ENCODE measurements at regions not wholly inside any gene's neighbourhood (a gene's known extent, or its start where the extent isn't known, plus 50 kb on each side); places are given as distances from the start of the nearest gene placed in this dataset.

GRCh38 chr13:107842562-107843180 is 372.7 kb downstream of the LIG4 start:
- no peaks in the 10 kb centered on the region for H4K20me1 ChIP-seq (ENCODE audit: insufficient read depth)
- H3F3A ChIP-seq (ENCODE audit: insufficient read depth, low read length, poor library complexity, severe bottlenecking) = no peaks in the 10 kb centered on the region
- H3K36me3 ChIP-seq (ENCODE audit: insufficient read depth, low read length) = no peaks in the 10 kb centered on the region
- H3K9ac ChIP-seq (ENCODE audit: low read length) = no peak overlapping the region
- no peaks in the 10 kb centered on the region for H3K9me3 ChIP-seq (ENCODE audit: low read length)
- no peaks in the 10 kb centered on the region for H3K9me2 ChIP-seq (ENCODE audit: insufficient read depth, low read length)
- H3K79me2 ChIP-seq (replicated peaks; ENCODE audit: insufficient read depth, low read length) = peaks cover 5% of the 10 kb centered on the region
- no peak overlapping the region for H3K27ac ChIP-seq (ENCODE audit: low read length)
- H3K4me3 ChIP-seq (ENCODE audit: low read length) = no peak overlapping the region
- TF ChIP-seq CTCF (IDR thresholded peaks at IDR 0.05; ENCODE audit: poor library complexity, severe bottlenecking) (no peak), RAD21 (conservative IDR thresholded peaks at IDR 0.05) (no peak), REST (IDR thresholded peaks at IDR 0.05; ENCODE audit: borderline replicate concordance) (no peak), EP300 (conservative IDR thresholded peaks at IDR 0.05; ENCODE audit: poor library complexity, severe bottlenecking) (no peak), POLR2AphosphoS5 (IDR thresholded peaks at IDR 0.05) (no peak), MXI1 (conservative IDR thresholded peaks at IDR 0.05; ENCODE audit: poor library complexity, severe bottlenecking) (no peak), TAF1 (IDR thresholded peaks at IDR 0.05; ENCODE audit: low read depth) (no peak), EZH2 (IDR thresholded peaks at IDR 0.05; ENCODE audit: borderline replicate concordance, insufficient read depth, low read length, poor library complexity, severe bottlenecking) (no peak), SMC3 (conservative IDR thresholded peaks at IDR 0.05; ENCODE audit: poor library complexity) (no peak)
- no peak overlapping the region for H2AFZ ChIP-seq (ENCODE audit: low read depth, low read length)
- H3K4me2 ChIP-seq (ENCODE audit: low read length) = no peak overlapping the region
- no peaks in the 10 kb centered on the region for H3K27me3 ChIP-seq (ENCODE audit: insufficient read depth, low read depth, low read length)

- no peaks in the 10 kb centered on the region for H3K9me3 ChIP-seq (ENCODE audit: low read length)
- peaks cover 5% of the 10 kb centered on the region for H3K79me2 ChIP-seq (replicated peaks; ENCODE audit: insufficient read depth, low read length)
- peak overlapping the region; percentile 18 for H3K4me3 ChIP-seq (ENCODE audit: low read length)
- H2AFZ ChIP-seq (ENCODE audit: low read depth, low read length) = no peak overlapping the region
- H3K27ac ChIP-seq (ENCODE audit: low read length) = peak overlapping the region; percentile 23
- H3K9ac ChIP-seq (ENCODE audit: low read length) = no peak overlapping the region
- H3F3A ChIP-seq (ENCODE audit: insufficient read depth, low read length, poor library complexity, severe bottlenecking) = peaks cover 10% of the 10 kb centered on the region
- no peak overlapping the region for H3K4me2 ChIP-seq (ENCODE audit: low read length)
- no peaks in the 10 kb centered on the region for H4K20me1 ChIP-seq (ENCODE audit: insufficient read depth)
- no peaks in the 10 kb centered on the region for H3K27me3 ChIP-seq (ENCODE audit: insufficient read depth, low read depth, low read length)
- H3K9me2 ChIP-seq (ENCODE audit: insufficient read depth, low read length) = no peaks in the 10 kb centered on the region
- TF ChIP-seq POLR2AphosphoS5 (IDR thresholded peaks at IDR 0.05) (peak; percentile 43), EZH2 (IDR thresholded peaks at IDR 0.05; ENCODE audit: borderline replicate concordance, insufficient read depth, low read length, poor library complexity, severe bottlenecking) (no peak)
- H3K36me3 ChIP-seq (ENCODE audit: insufficient read depth, low read length) = no peaks in the 10 kb centered on the region
Observed at GRCh38 chr13:107838588-107839161, 376.7 kb downstream of the LIG4 start.

All from neural cell (in vitro differentiated cells).